Stimulated activated memory B cell treated with anti-CD40 and anti-IgM and Interleukin-4, amounts not matched to agents 10 μg/mL and 1 μg/mL and 100 μg/mL, for 72 hours (primary cell): ENCODE measurements at regions not wholly inside any gene's neighbourhood (a gene's known extent, or its start where the extent isn't known, plus 50 kb on each side); places are given as distances from the start of the nearest gene placed in this dataset.

Source experiments
- ATAC-seq: fragments of 150-1000 bp; cut with Tn5 transposase; 2 replicates; pipeline ENCODE4 v1.10.0; 2021
- H3K27ac Mint-ChIP-seq: one replicate; pipeline ENCODE4 v1.8.0; 2022; ENCODE audit warnings: mild to moderate bottlenecking, mixed read lengths
- H3K27me3 Mint-ChIP-seq: one replicate; pipeline ENCODE4 v1.8.0; 2022; ENCODE audit warnings: mixed read lengths
- H3K36me3 Mint-ChIP-seq: one replicate; pipeline ENCODE4 v1.8.0; 2022; ENCODE audit warnings: mixed read lengths
- H3K4me1 Mint-ChIP-seq: one replicate; pipeline ENCODE4 v1.8.0; 2022; ENCODE audit warnings: mixed read lengths
- H3K4me3 Mint-ChIP-seq: one replicate; pipeline ENCODE4 v1.8.0; 2022; ENCODE audit warnings: mild to moderate bottlenecking, moderate library complexity, mixed read lengths
- H3K9me3 Mint-ChIP-seq: one replicate; pipeline ENCODE4 v1.8.0; 2022; ENCODE audit warnings: mixed read lengths

GRCh38 chr3:193790086-193790990 lies 197.3 kb downstream of the OPA1 start:
- H3K4me3 Mint-ChIP-seq = no peak overlapping the region
- H3K4me1 Mint-ChIP-seq = peaks cover 7% of the 10 kb centered on the region
- H3K27me3 Mint-ChIP-seq = peaks cover 36% of the 10 kb centered on the region
- H3K27ac Mint-ChIP-seq = no peak overlapping the region
- ATAC-seq = no peak
- H3K9me3 Mint-ChIP-seq = no peaks in the 10 kb centered on the region
- H3K36me3 Mint-ChIP-seq = no peaks in the 10 kb centered on the region

DNA sequence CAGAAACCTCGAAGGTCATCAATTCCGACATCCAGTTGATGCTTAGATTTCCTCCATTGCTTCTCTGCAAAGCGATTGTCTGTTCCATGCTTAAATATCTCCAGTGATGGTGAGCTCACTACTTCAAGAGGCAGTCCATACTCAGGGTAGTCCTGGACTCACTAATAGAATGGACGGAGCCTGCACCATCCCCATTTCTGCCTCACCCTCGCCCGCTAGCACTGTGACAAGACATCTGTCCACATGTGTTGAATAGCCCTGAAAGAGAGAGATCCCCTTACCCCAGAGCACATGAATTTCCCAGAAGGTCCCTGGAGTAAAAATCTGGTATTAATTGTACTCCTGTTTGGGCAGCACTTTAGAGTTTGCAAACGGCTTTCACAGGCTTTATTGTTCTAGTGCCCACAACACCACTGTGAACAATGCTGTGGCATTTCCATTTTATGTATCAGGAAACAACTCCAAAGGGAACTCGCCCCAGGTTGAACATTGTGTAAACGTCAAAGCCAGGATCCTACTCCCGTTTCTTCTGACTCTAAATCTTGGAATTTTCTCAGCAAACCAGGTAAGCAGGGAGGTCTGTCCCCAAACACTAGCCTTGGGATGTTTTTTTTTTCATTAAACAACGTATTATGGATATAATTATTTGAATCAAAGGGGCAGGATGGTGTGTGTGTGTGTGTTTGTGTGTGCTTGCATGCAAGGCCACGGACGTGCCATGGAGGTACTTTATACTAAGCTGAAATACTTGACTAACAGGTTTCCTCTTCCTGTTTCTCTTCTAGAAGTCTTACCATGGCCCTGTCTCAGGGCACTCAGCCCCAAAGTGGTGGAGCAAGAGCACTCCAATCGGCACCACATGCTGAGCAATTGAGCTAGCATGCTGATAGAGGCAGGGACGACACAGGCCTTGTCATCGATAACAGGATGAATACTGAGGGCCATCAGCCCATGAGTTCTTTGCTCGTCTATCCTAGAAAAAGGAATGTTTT lies 198.3 kb downstream of the OPA1 start:
- no peaks in the 10 kb centered on the region for H3K9me3 Mint-ChIP-seq
- H3K36me3 Mint-ChIP-seq = no peaks in the 10 kb centered on the region
- H3K4me3 Mint-ChIP-seq = no peak overlapping the region
- H3K27ac Mint-ChIP-seq = no peak overlapping the region
- peaks cover 7% of the 10 kb centered on the region for H3K4me1 Mint-ChIP-seq
- ATAC-seq = no peak
- peaks cover 32% of the 10 kb centered on the region for H3K27me3 Mint-ChIP-seq

GRCh38 chr3:193793123-193793522 lies 200.1 kb downstream of the OPA1 start:
- no peaks in the 10 kb centered on the region for H3K9me3 Mint-ChIP-seq
- no peak overlapping the region for H3K4me3 Mint-ChIP-seq
- H3K27me3 Mint-ChIP-seq = peaks cover 19% of the 10 kb centered on the region
- H3K27ac Mint-ChIP-seq = no peak overlapping the region
- H3K4me1 Mint-ChIP-seq = peaks cover 4% of the 10 kb centered on the region
- no peaks in the 10 kb centered on the region for H3K36me3 Mint-ChIP-seq
- ATAC-seq = no peak

- Mint-ChIP-seq H3K27me3 (peaks cover 19% of the 10 kb centered on the region), H3K4me1 (no peaks in the 10 kb centered on the region), H3K27ac (no peak overlapping the region), H3K4me3 (no peak overlapping the region), H3K9me3 (no peaks in the 10 kb centered on the region), H3K36me3 (no peaks in the 10 kb centered on the region)
- ATAC-seq = no peak
These were observed 201.2 kb downstream of the OPA1 start for GRCh38 chr3:193794002-193794881.

DNA sequence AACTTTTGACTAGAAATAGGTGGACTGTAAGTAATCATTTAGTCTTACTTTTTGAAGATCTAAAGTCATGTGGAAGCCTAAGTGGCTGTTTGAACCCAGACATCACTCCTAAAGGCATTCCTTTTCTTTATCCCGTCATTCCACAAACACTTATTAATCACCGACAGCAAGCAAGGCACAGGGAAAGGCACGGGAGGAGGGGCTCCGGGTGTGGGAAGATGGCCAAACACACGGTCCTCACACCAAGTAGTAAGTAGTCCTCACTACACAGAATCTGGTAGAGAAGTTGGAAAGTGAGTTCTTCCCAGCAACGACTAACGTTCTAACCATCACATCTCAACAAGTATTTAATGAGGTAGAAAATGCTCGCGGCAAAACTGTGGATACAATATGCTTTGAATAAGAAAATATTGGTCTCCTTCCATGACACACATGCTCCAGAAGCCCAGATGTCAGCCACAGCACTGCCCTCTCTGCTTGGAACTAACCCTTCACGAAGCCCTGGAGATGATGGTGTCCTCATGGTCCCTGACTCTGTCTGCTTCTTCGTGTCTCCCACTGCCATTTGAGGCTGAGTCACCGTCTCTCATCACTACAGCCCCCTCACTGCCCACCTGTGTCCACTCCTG lies 202.2 kb downstream of the OPA1 start:
- Mint-ChIP-seq H3K9me3 (no peaks in the 10 kb centered on the region), H3K4me3 (no peak overlapping the region), H3K27ac (no peak overlapping the region), H3K4me1 (no peaks in the 10 kb centered on the region), H3K36me3 (no peaks in the 10 kb centered on the region), H3K27me3 (peaks cover 14% of the 10 kb centered on the region)
- ATAC-seq = no peak

- Mint-ChIP-seq H3K36me3 (no peaks in the 10 kb centered on the region), H3K4me1 (no peaks in the 10 kb centered on the region), H3K4me3 (no peak overlapping the region), H3K9me3 (no peaks in the 10 kb centered on the region), H3K27ac (no peak overlapping the region), H3K27me3 (peaks cover 9% of the 10 kb centered on the region)
- no peak for ATAC-seq
These were observed 203.1 kb downstream of the OPA1 start for GRCh38 chr3:193796089-193796488.

- Mint-ChIP-seq H3K4me3 (no peak overlapping the region), H3K36me3 (no peaks in the 10 kb centered on the region), H3K27me3 (peaks cover 6% of the 10 kb centered on the region), H3K9me3 (no peaks in the 10 kb centered on the region), H3K4me1 (no peaks in the 10 kb centered on the region), H3K27ac (no peak overlapping the region)
- ATAC-seq = no peak
These were observed 204.6 kb downstream of the OPA1 start for GRCh38 chr3:193797566-193797965.

GRCh38 chr3:193798051-193798450 lies 205.0 kb downstream of the OPA1 start:
- no peaks in the 10 kb centered on the region for H3K9me3 Mint-ChIP-seq
- no peak for ATAC-seq

GRCh38 chr3:193800138-193801043 lies 207.4 kb downstream of the OPA1 start:
- Mint-ChIP-seq H3K27ac (no peak overlapping the region), H3K27me3 (no peaks in the 10 kb centered on the region), H3K9me3 (no peaks in the 10 kb centered on the region), H3K4me3 (no peak overlapping the region), H3K36me3 (no peaks in the 10 kb centered on the region), H3K4me1 (no peaks in the 10 kb centered on the region)
- ATAC-seq = no peak

More at GRCh38 chr3:193798051-193798450, 205.0 kb downstream of the OPA1 start:
- Mint-ChIP-seq H3K27me3 (peaks cover under 1% of the 10 kb centered on the region), H3K36me3 (no peaks in the 10 kb centered on the region), H3K4me3 (no peak overlapping the region), H3K4me1 (no peaks in the 10 kb centered on the region), H3K27ac (no peak overlapping the region)

DNA sequence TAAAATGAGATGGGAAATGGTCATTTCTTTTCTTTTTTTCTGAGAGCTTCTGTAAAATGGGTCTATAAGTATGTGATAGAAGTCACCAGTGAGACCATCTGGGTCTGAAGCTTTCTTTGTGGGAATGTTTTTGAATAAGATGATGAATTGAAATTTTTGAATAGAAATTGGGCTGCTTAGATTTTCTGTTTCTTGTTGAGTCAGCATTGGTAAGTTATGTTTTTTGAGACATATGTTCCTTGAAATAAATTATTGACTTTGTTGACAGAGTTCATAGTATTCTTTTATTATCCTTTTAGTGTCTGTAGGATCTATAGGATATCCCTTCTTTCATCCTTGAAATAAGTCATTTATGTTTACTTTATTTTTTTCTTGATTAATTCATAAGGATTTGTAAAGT lies 208.1 kb downstream of the OPA1 start:
- no peaks in the 10 kb centered on the region for H3K36me3 Mint-ChIP-seq
- ATAC-seq = no peak
- no peak overlapping the region for H3K27ac Mint-ChIP-seq
- no peaks in the 10 kb centered on the region for H3K4me1 Mint-ChIP-seq
- H3K27me3 Mint-ChIP-seq = no peaks in the 10 kb centered on the region
- no peaks in the 10 kb centered on the region for H3K9me3 Mint-ChIP-seq
- no peak overlapping the region for H3K4me3 Mint-ChIP-seq

- Mint-ChIP-seq H3K4me1 (no peaks in the 10 kb centered on the region), H3K27ac (no peak overlapping the region), H3K4me3 (no peak overlapping the region), H3K9me3 (no peaks in the 10 kb centered on the region), H3K36me3 (no peaks in the 10 kb centered on the region), H3K27me3 (no peaks in the 10 kb centered on the region)
- ATAC-seq = no peak
These were observed 210.3 kb downstream of the OPA1 start for GRCh38 chr3:193803288-193803687.

DNA sequence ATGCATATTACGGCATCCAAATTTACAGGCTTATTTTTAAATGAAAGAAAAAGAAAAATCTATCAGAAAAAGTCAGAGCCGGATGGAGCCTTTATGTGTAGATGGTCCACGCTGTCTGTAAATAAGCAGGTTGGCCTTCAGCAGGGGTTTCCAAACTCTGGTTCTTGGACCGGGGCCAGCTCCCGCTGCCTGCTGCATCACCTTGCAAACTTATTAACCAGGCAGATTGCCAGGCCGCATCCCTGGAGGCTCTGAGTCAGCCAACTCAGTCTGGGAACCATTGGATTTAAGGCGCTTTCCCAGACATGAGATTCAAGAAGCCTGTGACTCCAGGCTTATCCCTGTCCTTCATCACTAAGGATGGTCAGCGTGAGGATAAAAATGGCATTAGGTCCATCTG lies 212.4 kb downstream of the OPA1 start:
- no peaks in the 10 kb centered on the region for H3K4me1 Mint-ChIP-seq
- H3K9me3 Mint-ChIP-seq = no peaks in the 10 kb centered on the region
- no peak for ATAC-seq
- no peaks in the 10 kb centered on the region for H3K36me3 Mint-ChIP-seq
- H3K27ac Mint-ChIP-seq = no peak overlapping the region
- H3K4me3 Mint-ChIP-seq = no peak overlapping the region
- no peaks in the 10 kb centered on the region for H3K27me3 Mint-ChIP-seq

DNA sequence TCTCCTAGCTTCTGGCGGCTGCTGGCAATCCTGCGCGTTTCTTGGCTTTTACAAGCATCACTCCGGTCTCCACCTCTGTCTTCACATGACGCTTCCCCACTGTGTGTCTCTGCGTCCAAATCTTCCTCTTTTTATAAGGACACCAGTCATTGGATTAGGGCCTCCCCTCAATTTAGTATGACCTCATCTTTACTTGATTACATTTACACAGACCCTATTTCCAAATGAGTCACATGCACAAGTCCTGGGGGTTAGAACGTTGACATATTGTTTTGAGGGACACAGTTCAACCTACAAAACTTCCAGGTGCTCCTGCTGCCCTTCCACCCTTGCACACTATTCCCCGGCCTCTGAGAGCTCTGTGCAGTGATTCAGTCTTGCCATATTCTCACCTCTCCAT lies 215.3 kb downstream of the OPA1 start:
- H3K9me3 Mint-ChIP-seq = no peaks in the 10 kb centered on the region
- no peaks in the 10 kb centered on the region for H3K36me3 Mint-ChIP-seq

More for the DNA sequence above, 215.3 kb downstream of the OPA1 start:
- ATAC-seq = no peak
- Mint-ChIP-seq H3K27ac (no peak overlapping the region), H3K27me3 (no peaks in the 10 kb centered on the region), H3K4me3 (no peak overlapping the region), H3K4me1 (no peaks in the 10 kb centered on the region)
